HEK293T (cell line): ENCODE measurements at regions not wholly inside any gene's neighbourhood (a gene's known extent, or its start where the extent isn't known, plus 50 kb on each side); places are given as distances from the start of the nearest gene placed in this dataset.

Experiments
- CTCF ChIA-PET: fragments of 350-600 bp; formaldehyde crosslinking; extraction: SDS; loops from one replicate; lab custom pipeline; 2021; ENCODE audit warnings: antibody characterized with exemption, inconsistent platforms; lab: Yijun Ruan, JAX
- POLR2A ChIA-PET: fragments of 350-600 bp; formaldehyde crosslinking; extraction: SDS; loops from one replicate; lab custom pipeline; 2020; ENCODE audit warnings: antibody characterized with exemption, inconsistent platforms; lab: Yijun Ruan, JAX
- DNase-seq: peaks from one replicate; pipeline ENCODE4 v3.0.0; 2012; ENCODE audit warnings: mixed read lengths; ENCODE audit errors: extremely low spot score
- ARNT ChIP-seq: fragments of 450-650 bp; IDR thresholded peaks from 2 replicates; pipeline ENCODE4 v1.6.1; 2017; ENCODE audit warnings: mild to moderate bottlenecking
- BHLHE40 ChIP-seq: fragments of 450-650 bp; IDR thresholded peaks from 2 replicates; pipeline ENCODE4 v1.6.1; 2016; ENCODE audit warnings: mild to moderate bottlenecking, moderate library complexity, borderline replicate concordance
- CTBP1 ChIP-seq: fragments of 450-650 bp; IDR thresholded peaks from 2 replicates; pipeline ENCODE4 v1.6.1; 2016; ENCODE audit warnings: borderline replicate concordance
- ELF4 ChIP-seq: fragments of 450-650 bp; IDR thresholded peaks from 2 replicates; pipeline ENCODE4 v1.6.1; 2017; ENCODE audit warnings: antibody characterized with exemption
- FOXA1 ChIP-seq: fragments of 450-650 bp; IDR thresholded peaks from 2 replicates; pipeline ENCODE4 v1.6.1; 2016; ENCODE audit warnings: mild to moderate bottlenecking
- FOXK2 ChIP-seq: fragments of 450-650 bp; IDR thresholded peaks from 2 replicates; pipeline ENCODE4 v1.6.1; 2016; ENCODE audit warnings: mild to moderate bottlenecking
- FOXM1 ChIP-seq: fragments of 450-650 bp; IDR thresholded peaks from 2 replicates; pipeline ENCODE4 v1.6.1; 2017; ENCODE audit warnings: mild to moderate bottlenecking, borderline replicate concordance
- HDGF ChIP-seq: fragments of 450-650 bp; IDR thresholded peaks from 2 replicates; pipeline ENCODE4 v1.6.1; 2017; ENCODE audit warnings: antibody characterized with exemption, borderline replicate concordance
- L3MBTL2 ChIP-seq: fragments of 450-650 bp; conservative IDR thresholded peaks from 2 replicates; pipeline ENCODE4 v1.6.1; 2016; ENCODE audit warnings: mild to moderate bottlenecking
- LEF1 ChIP-seq: fragments of 450-650 bp; IDR thresholded peaks from 2 replicates; pipeline ENCODE4 v1.6.1; 2017; ENCODE audit warnings: mild to moderate bottlenecking, borderline replicate concordance
- NFRKB ChIP-seq: fragments of 450-650 bp; IDR thresholded peaks from 2 replicates; pipeline ENCODE4 v1.6.1; 2016; ENCODE audit warnings: mild to moderate bottlenecking, moderate library complexity
- PKNOX1 ChIP-seq: fragments of 450-650 bp; IDR thresholded peaks from 2 replicates; pipeline ENCODE4 v1.6.1; 2016
- SP1 ChIP-seq: fragments of 450-650 bp; IDR thresholded peaks from 2 replicates; pipeline ENCODE4 v1.6.1; 2017
- SUZ12 ChIP-seq: fragments of 450-650 bp; IDR thresholded peaks from 2 replicates; pipeline ENCODE4 v1.6.1; 2016; ENCODE audit warnings: mild to moderate bottlenecking
- TARDBP ChIP-seq: fragments of 450-650 bp; IDR thresholded peaks from 2 replicates; pipeline ENCODE4 v1.6.1; 2016
- ZNF384 ChIP-seq: fragments of 450-650 bp; IDR thresholded peaks from 2 replicates; pipeline ENCODE4 v1.6.1; 2016

DNA sequence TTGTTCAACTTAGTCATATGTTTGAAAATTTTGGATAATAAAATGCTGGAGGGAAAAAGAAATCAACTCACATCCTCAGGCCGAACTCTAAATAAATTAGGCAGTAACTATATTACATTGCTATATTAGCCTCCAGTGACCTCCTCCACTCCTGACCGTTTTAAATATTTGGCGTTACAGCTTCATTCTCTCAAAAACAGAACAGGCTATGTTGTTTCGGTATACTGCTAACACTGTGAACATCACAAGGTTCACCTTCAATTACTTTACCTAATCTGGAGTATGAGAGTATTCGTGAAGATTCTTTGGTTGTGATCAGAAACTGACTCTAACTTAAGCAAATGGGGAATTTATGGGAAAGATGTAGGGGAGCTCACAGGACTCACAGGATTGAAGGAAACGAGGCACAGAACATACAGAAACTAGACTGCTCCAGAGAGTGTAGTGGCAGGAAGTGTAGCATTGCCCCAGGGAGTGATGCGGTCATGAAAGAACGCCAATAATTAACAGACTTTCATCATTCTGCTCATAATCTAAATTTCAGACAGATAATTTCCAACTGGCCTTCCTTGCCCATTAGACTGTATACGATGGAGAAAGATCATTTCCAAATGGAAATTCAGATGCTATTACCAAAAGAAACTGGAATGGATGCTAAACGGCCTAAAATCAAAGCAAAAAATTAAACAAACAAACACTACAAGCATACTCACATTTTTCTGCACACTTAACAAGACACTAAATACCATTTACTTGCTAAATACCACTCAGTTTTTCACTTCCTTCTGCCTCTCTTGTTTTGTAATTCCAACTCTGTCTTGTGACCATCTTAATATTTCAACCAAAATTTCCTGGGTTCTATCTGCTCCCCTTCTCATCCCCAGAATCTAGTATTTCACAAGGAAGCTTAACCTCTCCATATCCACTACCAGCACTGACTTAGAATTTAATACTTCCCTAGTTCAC lies 110.1 kb upstream of the LPAR1 start:
- TF ChIP-seq ARNT (no peak), ZNF384 (no peak), L3MBTL2 (no peak), SP1 (no peak), LEF1 (no peak), TARDBP (no peak), BHLHE40 (no peak), FOXM1 (no peak), PKNOX1 (no peak), ELF4 (no peak), CTBP1 (no peak), SUZ12 (no peak), NFRKB (no peak), FOXA1 (no peak), FOXK2 (no peak), HDGF (no peak)
- ChIA-PET CTCF (no interaction called here), POLR2A (no interaction called here)
- DNase-seq = no peak

DNA sequence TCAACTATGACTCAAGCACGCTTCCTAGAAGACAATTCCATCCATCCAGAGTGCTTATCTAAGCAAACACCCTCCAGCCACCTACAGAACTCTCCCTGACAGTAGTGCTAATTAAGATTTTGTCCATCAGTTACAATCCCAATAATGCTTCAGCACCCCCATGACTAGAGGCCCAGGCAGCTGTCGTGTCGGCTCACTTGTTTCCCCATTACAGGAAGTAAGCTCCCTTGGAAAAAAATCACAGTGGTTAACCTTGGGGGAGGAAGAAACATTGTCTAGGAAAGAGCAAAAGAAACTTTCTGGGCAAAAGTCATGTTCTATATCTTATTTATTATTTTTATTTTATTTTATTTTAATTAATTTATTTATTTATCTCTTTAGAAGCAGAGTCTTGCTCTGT lies 108.8 kb upstream of the LPAR1 start:
- POLR2A ChIA-PET = no interaction called here
- DNase-seq = no peak
- CTCF ChIA-PET = no interaction called here
- no peak for TF ChIP-seq NFRKB
- no peak for TF ChIP-seq ZNF384
- TF ChIP-seq TARDBP = no peak
- no peak for TF ChIP-seq FOXK2
- no peak for TF ChIP-seq SP1
- no peak for TF ChIP-seq ELF4
- no peak for TF ChIP-seq SUZ12
- TF ChIP-seq PKNOX1 = no peak
- no peak for TF ChIP-seq L3MBTL2
- TF ChIP-seq CTBP1 = no peak
- no peak for TF ChIP-seq FOXA1
- no peak for TF ChIP-seq HDGF
- TF ChIP-seq ARNT = no peak
- no peak for TF ChIP-seq BHLHE40
- no peak for TF ChIP-seq LEF1

DNA sequence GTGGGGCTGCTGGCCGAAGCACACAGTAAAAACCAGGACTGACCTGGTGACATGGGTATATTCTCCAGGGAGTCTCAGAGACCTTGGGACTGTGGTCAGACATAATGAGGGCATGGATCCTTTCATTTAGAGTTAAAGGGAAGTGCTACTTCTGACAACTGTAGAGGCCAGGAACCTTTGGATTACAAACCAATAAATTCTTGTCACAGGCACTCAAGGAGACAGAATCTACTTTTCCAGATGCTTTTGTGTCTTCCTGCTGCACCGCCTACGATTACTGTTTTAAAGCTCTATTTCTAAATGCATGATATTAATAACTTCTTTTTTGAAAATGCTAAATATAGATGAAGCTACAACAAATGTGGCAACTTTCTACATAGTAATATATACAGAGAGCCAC lies 106.5 kb upstream of the LPAR1 start:
- DNase-seq = no peak
- TF ChIP-seq ZNF384 (no peak), BHLHE40 (no peak), FOXA1 (no peak), NFRKB (no peak), SUZ12 (no peak), FOXK2 (no peak), FOXM1 (no peak), L3MBTL2 (no peak), SP1 (no peak), CTBP1 (no peak)
- POLR2A ChIA-PET = no interaction called here

DNA sequence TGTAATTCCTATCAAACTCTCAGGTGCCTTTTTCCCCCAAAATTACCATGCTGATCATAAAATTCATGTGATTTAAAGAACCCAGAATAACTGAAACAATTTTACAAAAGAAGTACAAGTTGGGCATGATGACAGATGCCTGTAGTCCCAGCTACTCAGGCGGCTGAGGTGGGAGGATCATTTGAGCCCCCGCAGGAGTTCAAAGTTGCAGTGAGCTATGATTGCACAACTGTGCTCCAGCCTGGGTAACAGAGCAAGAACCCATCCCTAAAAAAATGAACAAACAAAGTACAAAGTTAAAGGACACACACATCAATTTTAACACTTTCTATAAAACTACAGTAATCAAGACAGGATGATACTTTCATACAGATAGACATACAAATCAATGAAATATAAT lies 97.9 kb upstream of the LPAR1 start:
- POLR2A ChIA-PET = no interaction called here
- CTCF ChIA-PET = no interaction called here
- no peak for DNase-seq
- TF ChIP-seq L3MBTL2 = no peak
- TF ChIP-seq NFRKB = no peak
- TF ChIP-seq FOXK2 = no peak
- TF ChIP-seq LEF1 = no peak
- no peak for TF ChIP-seq SP1
- TF ChIP-seq ARNT = no peak
- no peak for TF ChIP-seq PKNOX1
- TF ChIP-seq BHLHE40 = no peak
- no peak for TF ChIP-seq SUZ12
- TF ChIP-seq HDGF = no peak
- TF ChIP-seq FOXA1 = no peak
- no peak for TF ChIP-seq ZNF384
- no peak for TF ChIP-seq TARDBP
- no peak for TF ChIP-seq FOXM1

More for the DNA sequence above, 106.5 kb upstream of the LPAR1 start:
- CTCF ChIA-PET = no interaction called here

- ChIA-PET CTCF (no interaction called here), POLR2A (no interaction called here)
- DNase-seq = no peak
- TF ChIP-seq BHLHE40 (no peak), ZNF384 (no peak), NFRKB (no peak), FOXA1 (no peak), PKNOX1 (no peak), LEF1 (no peak), FOXK2 (no peak), ELF4 (no peak), SUZ12 (no peak), ARNT (no peak), FOXM1 (no peak), L3MBTL2 (no peak), HDGF (no peak), SP1 (no peak), CTBP1 (no peak), TARDBP (no peak)
Measured at GRCh38 chr9:111131211-111131610, 92.9 kb upstream of the LPAR1 start.
